SK-N-SH treated with all-trans-retinoic acid at 6 μM for 48 hours (cell line): ENCODE measurements at regions not wholly inside any gene's neighbourhood (a gene's known extent, or its start where the extent isn't known, plus 50 kb on each side); places are given as distances from the start of the nearest gene placed in this dataset.

Experiments
- ATAC-seq: fragments of 200-7000 bp; cut with Tn5 transposase; 3 replicates; pipeline ENCODE4 v1.9.1; 2020; ENCODE audit warnings: mild to moderate bottlenecking, moderate library complexity
- ARNTL ChIP-seq: fragments of 450-650 bp; formaldehyde crosslinking; IDR thresholded peaks from 2 replicates; pipeline ENCODE4 v1.5.0; 2020; ENCODE audit warnings: low read depth, mild to moderate bottlenecking, moderate library complexity, borderline replicate concordance
- BACH2 ChIP-seq: fragments of 250-450 bp; sonication (Bioruptor Pico); IDR thresholded peaks from 2 replicates; pipeline ENCODE4 v1.9.0; 2021; ENCODE audit warnings: mild to moderate bottlenecking, borderline replicate concordance
- CSDC2 ChIP-seq: fragments of 250-450 bp; sonication (Bioruptor Pico); IDR thresholded peaks from 2 replicates; pipeline ENCODE4 v1.5.0; 2020; ENCODE audit warnings: mild to moderate bottlenecking, moderate library complexity
- CSRNP3 ChIP-seq: fragments of 250-450 bp; sonication (Bioruptor Pico); IDR thresholded peaks from 2 replicates; pipeline ENCODE4 v1.5.1; 2021; ENCODE audit warnings: mild to moderate bottlenecking, moderate library complexity
- ESRRG ChIP-seq: fragments of 250-450 bp; sonication (Bioruptor Pico); IDR thresholded peaks from 2 replicates; pipeline ENCODE4 v1.6.1; 2021; ENCODE audit warnings: mild to moderate bottlenecking
- GLIS3 ChIP-seq: fragments of 250-450 bp; sonication (Bioruptor Pico); IDR thresholded peaks from 2 replicates; pipeline ENCODE4 v1.5.0; 2020; ENCODE audit warnings: mild to moderate bottlenecking, moderate library complexity
- ISL1 ChIP-seq: fragments of 250-450 bp; sonication (Bioruptor Pico); IDR thresholded peaks from 2 replicates; pipeline ENCODE4 v2.1.2; 2022; ENCODE audit warnings: mild to moderate bottlenecking, moderate library complexity
- OSR1 ChIP-seq: fragments of 250-450 bp; sonication (Bioruptor Pico); IDR thresholded peaks from 2 replicates; pipeline ENCODE4 v1.8.0; 2022; ENCODE audit warnings: moderate library complexity, mild to moderate bottlenecking, inconsistent platforms
- POU6F1 ChIP-seq: fragments of 250-450 bp; sonication (Bioruptor Pico); IDR thresholded peaks from 2 replicates; pipeline ENCODE4 v1.8.0; 2021; ENCODE audit warnings: low read depth, mild to moderate bottlenecking, moderate library complexity, borderline replicate concordance
- PPARA ChIP-seq: fragments of 250-450 bp; sonication (Bioruptor Pico); IDR thresholded peaks from 2 replicates; pipeline ENCODE4 v1.5.0; 2020; ENCODE audit warnings: mild to moderate bottlenecking, borderline replicate concordance
- RARB ChIP-seq: fragments of 250-450 bp; sonication (Bioruptor Pico); IDR thresholded peaks from 2 replicates; pipeline ENCODE4 v1.8.0; 2021; ENCODE audit warnings: mild to moderate bottlenecking, moderate library complexity
- SNAI2 ChIP-seq: fragments of 250-450 bp; sonication (Bioruptor Pico); IDR thresholded peaks from 2 replicates; pipeline ENCODE4 v1.5.0; 2020; ENCODE audit warnings: mild to moderate bottlenecking, moderate library complexity
- TCF4 ChIP-seq: fragments of 250-450 bp; sonication (Bioruptor Pico); IDR thresholded peaks from 2 replicates; pipeline ENCODE4 v1.8.0; 2021; ENCODE audit warnings: mild to moderate bottlenecking, moderate library complexity, borderline replicate concordance
- TOX ChIP-seq: fragments of 250-450 bp; sonication (Bioruptor Pico); IDR thresholded peaks from 2 replicates; pipeline ENCODE4 v1.8.0; 2021; ENCODE audit warnings: mild to moderate bottlenecking, moderate library complexity, borderline replicate concordance
- ZC3H10 ChIP-seq: fragments of 250-450 bp; sonication (Bioruptor Pico); IDR thresholded peaks from 2 replicates; pipeline ENCODE4 v1.5.1; 2021; ENCODE audit warnings: mild to moderate bottlenecking, moderate library complexity
- ZFP3 ChIP-seq: fragments of 250-450 bp; sonication (Bioruptor Pico); IDR thresholded peaks from 2 replicates; pipeline ENCODE4 v1.5.0; 2020; ENCODE audit warnings: mild to moderate bottlenecking, moderate library complexity
- ZFP30 ChIP-seq: fragments of 450-650 bp; formaldehyde crosslinking; IDR thresholded peaks from 2 replicates; pipeline ENCODE4 v1.5.0; 2022; ENCODE audit warnings: mild to moderate bottlenecking, moderate library complexity
- ZNF565 ChIP-seq: fragments of 450-650 bp; formaldehyde crosslinking; conservative IDR thresholded peaks from 2 replicates; pipeline ENCODE4 v1.5.0; 2020; ENCODE audit warnings: low read depth, mild to moderate bottlenecking, moderate library complexity
- ZNF70 ChIP-seq: fragments of 450-650 bp; formaldehyde crosslinking; IDR thresholded peaks from 2 replicates; pipeline ENCODE4 v1.5.0; 2020; ENCODE audit warnings: mild to moderate bottlenecking, moderate library complexity
- TF ChIP-seq, protein P1 (sequence below): fragments of 250-450 bp; sonication (Bioruptor Pico); IDR thresholded peaks from 2 replicates; pipeline ENCODE4 v1.8.0; 2020; ENCODE audit warnings: mild to moderate bottlenecking, moderate library complexity, borderline replicate concordance
- TF ChIP-seq, protein P2 (sequence below): fragments of 250-450 bp; sonication (Bioruptor Pico); IDR thresholded peaks from 2 replicates; pipeline ENCODE4 v1.5.0; 2020; ENCODE audit warnings: mild to moderate bottlenecking, moderate library complexity
- TF ChIP-seq, protein P3 (sequence below): fragments of 250-450 bp; sonication (Bioruptor Pico); IDR thresholded peaks from 2 replicates; pipeline ENCODE4 v1.5.1; 2020; ENCODE audit warnings: low read depth, mild to moderate bottlenecking, moderate library complexity

DNA sequence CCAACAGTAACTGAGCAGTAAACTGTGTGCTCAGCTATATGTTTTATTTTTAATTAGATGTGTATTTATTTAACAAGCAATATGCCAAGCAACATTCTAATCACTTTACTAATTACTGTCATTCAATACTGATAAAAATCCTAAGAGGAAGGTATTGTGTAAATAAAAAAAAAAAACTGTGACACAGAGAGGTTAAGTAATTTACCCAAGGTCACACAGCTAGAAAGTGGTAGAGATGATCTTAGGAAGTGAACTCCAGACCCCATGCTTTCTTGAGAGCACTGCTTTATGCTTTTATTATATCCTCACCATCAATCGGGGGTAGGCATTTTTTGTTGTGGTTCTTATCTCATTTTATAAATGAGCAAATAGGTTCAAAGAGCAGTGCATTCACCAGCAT, 417.1 kb downstream of the RAB28 start:
- ATAC-seq, result no peak
- TF ChIP-seq BACH2 (CRISPR knock-in tag), result no peak

- TF ChIP-seq ZFP3 (CRISPR knock-in tag), result no peak
- TF ChIP-seq TOX (CRISPR knock-in tag), result no peak
- TF ChIP-seq CSDC2 (CRISPR knock-in tag), result no peak
- no peak for TF ChIP-seq ZFP30 (CRISPR knock-in tag)
- TF ChIP-seq TCF4, result no peak
- no peak for TF ChIP-seq SNAI2 (CRISPR knock-in tag)
- TF ChIP-seq ESRRG (CRISPR knock-in tag), result no peak
- TF ChIP-seq GLIS3 (CRISPR knock-in tag), result no peak
- no peak for TF ChIP-seq OSR1 (CRISPR knock-in tag)
- TF ChIP-seq, protein P1, sequence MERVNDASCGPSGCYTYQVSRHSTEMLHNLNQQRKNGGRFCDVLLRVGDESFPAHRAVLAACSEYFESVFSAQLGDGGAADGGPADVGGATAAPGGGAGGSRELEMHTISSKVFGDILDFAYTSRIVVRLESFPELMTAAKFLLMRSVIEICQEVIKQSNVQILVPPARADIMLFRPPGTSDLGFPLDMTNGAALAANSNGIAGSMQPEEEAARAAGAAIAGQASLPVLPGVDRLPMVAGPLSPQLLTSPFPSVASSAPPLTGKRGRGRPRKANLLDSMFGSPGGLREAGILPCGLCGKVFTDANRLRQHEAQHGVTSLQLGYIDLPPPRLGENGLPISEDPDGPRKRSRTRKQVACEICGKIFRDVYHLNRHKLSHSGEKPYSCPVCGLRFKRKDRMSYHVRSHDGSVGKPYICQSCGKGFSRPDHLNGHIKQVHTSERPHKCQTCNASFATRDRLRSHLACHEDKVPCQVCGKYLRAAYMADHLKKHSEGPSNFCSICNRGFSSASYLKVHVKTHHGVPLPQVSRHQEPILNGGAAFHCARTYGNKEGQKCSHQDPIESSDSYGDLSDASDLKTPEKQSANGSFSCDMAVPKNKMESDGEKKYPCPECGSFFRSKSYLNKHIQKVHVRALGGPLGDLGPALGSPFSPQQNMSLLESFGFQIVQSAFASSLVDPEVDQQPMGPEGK (CRISPR knock-in tag), result no peak
- TF ChIP-seq POU6F1 (CRISPR knock-in tag), result no peak
- TF ChIP-seq ZNF565 (CRISPR knock-in tag), result no peak
- no peak for TF ChIP-seq BACH2 (CRISPR knock-in tag)
- TF ChIP-seq ISL1 (CRISPR knock-in tag), result no peak
- no peak for TF ChIP-seq ARNTL (CRISPR knock-in tag)
- no peak for TF ChIP-seq CSRNP3
- TF ChIP-seq PPARA (CRISPR knock-in tag), result no peak
- TF ChIP-seq ZC3H10 (CRISPR knock-in tag), result no peak
- no peak for ATAC-seq
Observed at GRCh38 chr4:13059019-13059418, 425.1 kb downstream of the RAB28 start.

DNA sequence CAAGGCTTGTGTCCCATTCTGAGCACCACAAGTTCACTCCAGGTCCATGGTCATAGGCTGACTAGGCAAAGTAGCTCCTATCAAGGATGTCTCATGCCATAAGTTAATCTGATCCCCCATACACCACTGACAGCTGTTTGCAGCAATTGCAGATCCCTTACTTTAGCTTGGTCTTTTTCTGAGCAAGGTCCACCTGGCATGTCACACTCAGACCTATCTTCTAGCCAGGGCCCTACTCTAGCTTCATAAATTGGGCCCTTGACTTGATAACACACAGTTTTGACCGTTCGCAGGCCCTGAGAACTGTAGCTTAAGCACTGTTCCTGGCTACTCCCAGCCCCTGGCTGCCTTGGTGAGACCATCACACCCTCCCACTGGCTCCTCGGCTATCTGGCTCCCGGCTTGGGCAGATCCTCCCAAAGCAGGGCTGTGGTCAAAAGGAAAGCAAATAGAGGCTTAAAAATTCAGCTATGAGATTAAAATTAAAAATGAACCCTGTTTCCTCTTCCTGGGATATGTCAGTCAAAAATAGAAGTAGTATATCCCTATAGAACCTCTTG, 427.4 kb downstream of the RAB28 start:
- ATAC-seq, result no peak
- TF ChIP-seq ESRRG (CRISPR knock-in tag) (no peak), PPARA (CRISPR knock-in tag) (no peak), TCF4 (no peak), RARB (CRISPR knock-in tag) (no peak), TOX (CRISPR knock-in tag) (no peak), ZFP3 (CRISPR knock-in tag) (no peak)
- TF ChIP-seq, protein P2, sequence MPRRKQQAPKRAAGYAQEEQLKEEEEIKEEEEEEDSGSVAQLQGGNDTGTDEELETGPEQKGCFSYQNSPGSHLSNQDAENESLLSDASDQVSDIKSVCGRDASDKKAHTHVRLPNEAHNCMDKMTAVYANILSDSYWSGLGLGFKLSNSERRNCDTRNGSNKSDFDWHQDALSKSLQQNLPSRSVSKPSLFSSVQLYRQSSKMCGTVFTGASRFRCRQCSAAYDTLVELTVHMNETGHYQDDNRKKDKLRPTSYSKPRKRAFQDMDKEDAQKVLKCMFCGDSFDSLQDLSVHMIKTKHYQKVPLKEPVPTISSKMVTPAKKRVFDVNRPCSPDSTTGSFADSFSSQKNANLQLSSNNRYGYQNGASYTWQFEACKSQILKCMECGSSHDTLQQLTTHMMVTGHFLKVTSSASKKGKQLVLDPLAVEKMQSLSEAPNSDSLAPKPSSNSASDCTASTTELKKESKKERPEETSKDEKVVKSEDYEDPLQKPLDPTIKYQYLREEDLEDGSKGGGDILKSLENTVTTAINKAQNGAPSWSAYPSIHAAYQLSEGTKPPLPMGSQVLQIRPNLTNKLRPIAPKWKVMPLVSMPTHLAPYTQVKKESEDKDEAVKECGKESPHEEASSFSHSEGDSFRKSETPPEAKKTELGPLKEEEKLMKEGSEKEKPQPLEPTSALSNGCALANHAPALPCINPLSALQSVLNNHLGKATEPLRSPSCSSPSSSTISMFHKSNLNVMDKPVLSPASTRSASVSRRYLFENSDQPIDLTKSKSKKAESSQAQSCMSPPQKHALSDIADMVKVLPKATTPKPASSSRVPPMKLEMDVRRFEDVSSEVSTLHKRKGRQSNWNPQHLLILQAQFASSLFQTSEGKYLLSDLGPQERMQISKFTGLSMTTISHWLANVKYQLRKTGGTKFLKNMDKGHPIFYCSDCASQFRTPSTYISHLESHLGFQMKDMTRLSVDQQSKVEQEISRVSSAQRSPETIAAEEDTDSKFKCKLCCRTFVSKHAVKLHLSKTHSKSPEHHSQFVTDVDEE, result no peak

GRCh38 chr4:13054420-13054970, 429.6 kb downstream of the RAB28 start:
- ATAC-seq, result no peak
- no peak for TF ChIP-seq ESRRG (CRISPR knock-in tag)
- no peak for TF ChIP-seq BACH2 (CRISPR knock-in tag)
- TF ChIP-seq ZNF70 (CRISPR knock-in tag), result no peak
- no peak for TF ChIP-seq GLIS3 (CRISPR knock-in tag)
- TF ChIP-seq, protein P3, sequence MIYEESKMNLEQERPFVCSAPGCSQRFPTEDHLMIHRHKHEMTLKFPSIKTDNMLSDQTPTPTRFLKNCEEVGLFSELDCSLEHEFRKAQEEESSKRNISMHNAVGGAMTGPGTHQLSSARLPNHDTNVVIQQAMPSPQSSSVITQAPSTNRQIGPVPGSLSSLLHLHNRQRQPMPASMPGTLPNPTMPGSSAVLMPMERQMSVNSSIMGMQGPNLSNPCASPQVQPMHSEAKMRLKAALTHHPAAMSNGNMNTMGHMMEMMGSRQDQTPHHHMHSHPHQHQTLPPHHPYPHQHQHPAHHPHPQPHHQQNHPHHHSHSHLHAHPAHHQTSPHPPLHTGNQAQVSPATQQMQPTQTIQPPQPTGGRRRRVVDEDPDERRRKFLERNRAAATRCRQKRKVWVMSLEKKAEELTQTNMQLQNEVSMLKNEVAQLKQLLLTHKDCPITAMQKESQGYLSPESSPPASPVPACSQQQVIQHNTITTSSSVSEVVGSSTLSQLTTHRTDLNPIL, result no peak
- TF ChIP-seq, protein P1 (CRISPR knock-in tag), result no peak
- TF ChIP-seq TOX (CRISPR knock-in tag), result no peak
- TF ChIP-seq ZFP30 (CRISPR knock-in tag), result no peak
- no peak for TF ChIP-seq ZNF565 (CRISPR knock-in tag)
